Astrocyte of the spinal cord (primary cell): ENCODE measurements at regions not wholly inside any gene's neighbourhood (a gene's known extent, or its start where the extent isn't known, plus 50 kb on each side); places are given as distances from the start of the nearest gene placed in this dataset.
A peak's percentile ranks its signal among the peaks of the same experiment; 100 is the strongest.
"Not testable (repeated sequence)": the region's sequence is repeated elsewhere in the genome, so short reads cannot be mapped to it uniquely, and the experiment has no call there.

Experiments used
- DNase-seq: peaks from one replicate; pipeline ENCODE4 v3.0.0; 2011; ENCODE audit warnings: low read depth, low spot score
- H3K4me3 ChIP-seq: 2 replicates; pipeline ENCODE4 v1.5.1; 2011; ENCODE audit warnings: low read depth, mild to moderate bottlenecking, low read length, moderate library complexity
- in situ Hi-C: cut with HindIII; loops from 2 replicates; pipeline ENCODE4 v1.10.0; 2017; ENCODE audit warnings: low sequenced_read_pairs
- TF ChIP-seq, protein P1 (sequence below): IDR thresholded peaks from 2 replicates; pipeline ENCODE4 v1.5.1; 2012; ENCODE audit warnings: low read depth, mild to moderate bottlenecking, low read length, inconsistent platforms

GRCh38 chr18:1760901-1761300 lies 810.4 kb downstream of the METTL4 start:
- no peak overlapping the region for H3K4me3 ChIP-seq
- TF ChIP-seq, protein P1, sequence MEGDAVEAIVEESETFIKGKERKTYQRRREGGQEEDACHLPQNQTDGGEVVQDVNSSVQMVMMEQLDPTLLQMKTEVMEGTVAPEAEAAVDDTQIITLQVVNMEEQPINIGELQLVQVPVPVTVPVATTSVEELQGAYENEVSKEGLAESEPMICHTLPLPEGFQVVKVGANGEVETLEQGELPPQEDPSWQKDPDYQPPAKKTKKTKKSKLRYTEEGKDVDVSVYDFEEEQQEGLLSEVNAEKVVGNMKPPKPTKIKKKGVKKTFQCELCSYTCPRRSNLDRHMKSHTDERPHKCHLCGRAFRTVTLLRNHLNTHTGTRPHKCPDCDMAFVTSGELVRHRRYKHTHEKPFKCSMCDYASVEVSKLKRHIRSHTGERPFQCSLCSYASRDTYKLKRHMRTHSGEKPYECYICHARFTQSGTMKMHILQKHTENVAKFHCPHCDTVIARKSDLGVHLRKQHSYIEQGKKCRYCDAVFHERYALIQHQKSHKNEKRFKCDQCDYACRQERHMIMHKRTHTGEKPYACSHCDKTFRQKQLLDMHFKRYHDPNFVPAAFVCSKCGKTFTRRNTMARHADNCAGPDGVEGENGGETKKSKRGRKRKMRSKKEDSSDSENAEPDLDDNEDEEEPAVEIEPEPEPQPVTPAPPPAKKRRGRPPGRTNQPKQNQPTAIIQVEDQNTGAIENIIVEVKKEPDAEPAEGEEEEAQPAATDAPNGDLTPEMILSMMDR = no peak
- DNase-seq = peak; percentile 22
- in situ Hi-C loops = no loop called here

DNA sequence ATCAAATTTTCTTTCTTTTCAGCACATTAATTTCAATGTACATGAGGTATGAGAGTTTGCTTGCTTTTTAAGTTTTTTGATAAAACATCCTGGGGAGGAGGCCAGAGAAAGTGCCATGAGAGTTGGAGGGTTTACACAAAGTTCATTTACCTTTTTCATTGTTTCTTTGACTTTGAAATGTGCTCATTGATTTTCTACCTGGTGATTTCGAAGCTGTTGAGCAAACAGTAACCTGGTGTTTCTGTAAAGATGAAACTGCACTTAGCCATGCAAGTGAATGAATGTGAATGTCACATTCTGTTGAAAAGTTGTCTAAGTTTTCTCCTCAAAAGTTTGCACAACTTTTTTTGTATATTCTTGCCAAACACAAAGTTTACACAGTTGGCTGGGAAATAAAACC lies 797.0 kb downstream of the METTL4 start:
- DNase-seq = no peak
- TF ChIP-seq, protein P1 = no peak
- in situ Hi-C loops = no loop called here
- H3K4me3 ChIP-seq = no peak overlapping the region

GRCh38 chr18:1777843-1778242 lies 793.5 kb downstream of the METTL4 start:
- TF ChIP-seq, protein P1 = no peak
- H3K4me3 ChIP-seq = no peak overlapping the region
- in situ Hi-C loops = no loop called here
- no peak for DNase-seq

- in situ Hi-C loops = no loop called here
Measured at GRCh38 chr18:1778496-1779178, 792.7 kb downstream of the METTL4 start.

DNA sequence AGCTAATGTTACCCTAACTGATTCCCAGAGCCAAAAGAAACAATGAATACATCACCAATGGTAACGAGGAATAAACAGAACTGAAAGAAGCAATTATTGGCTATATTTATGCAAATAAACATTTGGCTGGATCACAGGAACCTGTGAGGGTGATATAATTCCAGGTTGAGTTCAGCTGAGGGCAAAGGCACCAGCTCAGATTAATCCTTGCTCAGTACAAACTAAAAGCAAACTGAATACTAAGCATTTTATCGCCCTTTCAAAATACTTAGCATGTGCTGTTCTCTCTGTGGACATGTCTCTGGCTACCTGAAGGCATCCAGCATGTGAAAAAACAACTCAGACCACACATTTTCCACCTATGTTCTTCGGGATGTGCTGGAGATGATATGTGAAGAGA lies 791.7 kb downstream of the METTL4 start:
- in situ Hi-C loops = no loop called here
- H3K4me3 ChIP-seq = no peak overlapping the region
- DNase-seq = no peak
- TF ChIP-seq, protein P1 = no peak

More at GRCh38 chr18:1778496-1779178, 792.7 kb downstream of the METTL4 start:
- no peak for DNase-seq
- H3K4me3 ChIP-seq = no peak overlapping the region
- TF ChIP-seq, protein P1 = no peak

GRCh38 chr18:1784113-1784512 lies 787.2 kb downstream of the METTL4 start:
- TF ChIP-seq, protein P1 = no peak
- DNase-seq = no peak
- H3K4me3 ChIP-seq = no peak overlapping the region
- in situ Hi-C loops = no loop called here

DNA sequence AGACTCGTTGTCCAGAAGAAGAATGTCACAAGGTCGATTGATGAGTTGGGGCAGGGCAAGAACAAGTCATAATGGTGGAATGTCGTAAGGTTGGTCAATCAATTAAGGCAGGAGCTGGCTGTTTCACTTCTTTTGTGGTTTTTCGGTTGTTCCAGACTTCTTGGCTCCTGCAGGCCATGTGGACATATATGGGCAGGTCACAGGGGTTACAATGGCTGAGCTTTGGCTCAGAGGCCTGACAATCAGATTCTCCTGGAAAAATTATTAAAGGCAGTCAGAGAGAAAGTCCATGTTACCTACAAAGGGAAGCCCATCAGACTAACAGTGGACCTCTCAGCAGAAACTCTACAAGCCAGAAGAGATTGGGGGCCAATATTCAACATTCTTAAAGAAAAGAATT lies 785.3 kb downstream of the METTL4 start:
- in situ Hi-C loops = not testable (repeated sequence)

More for the DNA sequence above, 785.3 kb downstream of the METTL4 start:
- not testable (repeated sequence) for DNase-seq, H3K4me3 ChIP-seq
